IPS-NIHi11 (cell line): ENCODE measurements at regions not wholly inside any gene's neighbourhood (a gene's known extent, or its start where the extent isn't known, plus 50 kb on each side); places are given as distances from the start of the nearest gene placed in this dataset.
A peak's percentile ranks its signal among the peaks of the same experiment; 100 is the strongest.
"Not testable (repeated sequence)": the region's sequence is repeated elsewhere in the genome, so short reads cannot be mapped to it uniquely, and the experiment has no call there.

ENCODE experiments used
- DNase-seq: peaks from one replicate; pipeline ENCODE4 v3.0.0; 2012; ENCODE audit warnings: mixed read lengths, low spot score

- no peak for DNase-seq
These were observed 285.3 kb upstream of the KLF14 start for GRCh38 chr7:131019351-131019750.

- no peak for DNase-seq
These were observed 286.8 kb upstream of the KLF14 start for GRCh38 chr7:131020759-131021261.

GRCh38 chr7:131021460-131021859 is 287.5 kb upstream of the KLF14 start:
- no peak for DNase-seq

- no peak for DNase-seq
These were observed 287.9 kb upstream of the KLF14 start for GRCh38 chr7:131021902-131022301.

GRCh38 chr7:131026297-131027000 is 292.4 kb upstream of the KLF14 start:
- no peak for DNase-seq

GRCh38 chr7:131027287-131027773 is 293.3 kb upstream of the KLF14 start:
- DNase-seq = peak; percentile 48

GRCh38 chr7:131028295-131028694 is 294.3 kb upstream of the KLF14 start:
- DNase-seq = no peak

GRCh38 chr7:131029002-131029401 is 295.0 kb upstream of the KLF14 start:
- DNase-seq = no peak

- DNase-seq = no peak
These were observed 296.4 kb upstream of the MKLN1 start for GRCh38 chr7:131031099-131031868.

GRCh38 chr7:131032786-131033185 is 294.9 kb upstream of the MKLN1 start:
- no peak for DNase-seq

- DNase-seq = no peak
These were observed 293.4 kb upstream of the MKLN1 start for GRCh38 chr7:131034166-131034881.

GRCh38 chr7:131035088-131035770 is 292.4 kb upstream of the MKLN1 start:
- no peak for DNase-seq

GRCh38 chr7:131038153-131038552 is 289.5 kb upstream of the MKLN1 start:
- no peak for DNase-seq

- DNase-seq = no peak
These were observed 288.3 kb upstream of the MKLN1 start for GRCh38 chr7:131039355-131039762.

- no peak for DNase-seq
These were observed 287.8 kb upstream of the MKLN1 start for GRCh38 chr7:131039836-131040235.

- DNase-seq = peak; percentile 63
These were observed 287.2 kb upstream of the MKLN1 start for GRCh38 chr7:131040467-131040932.

GRCh38 chr7:131041012-131041695 is 286.5 kb upstream of the MKLN1 start:
- DNase-seq = not testable (repeated sequence)

- DNase-seq = peak; percentile 39
These were observed 285.2 kb upstream of the MKLN1 start for GRCh38 chr7:131042269-131043160.

GRCh38 chr7:131045526-131045925 is 282.1 kb upstream of the MKLN1 start:
- no peak for DNase-seq

GRCh38 chr7:131046246-131046645 is 281.4 kb upstream of the MKLN1 start:
- no peak for DNase-seq
